C4-2B (cell line): ENCODE measurements at regions not wholly inside any gene's neighbourhood (a gene's known extent, or its start where the extent isn't known, plus 50 kb on each side); places are given as distances from the start of the nearest gene placed in this dataset.

Source experiments
- ZFX ChIP-seq: fragments of 450-650 bp; IDR thresholded peaks from 2 replicates; pipeline ENCODE4 v1.6.1; 2017
- TF ChIP-seq, protein P1 (sequence below): fragments of 450-650 bp; conservative IDR thresholded peaks from 2 replicates; pipeline ENCODE4 v1.5.1; 2017; ENCODE audit warnings: mild to moderate bottlenecking

DNA sequence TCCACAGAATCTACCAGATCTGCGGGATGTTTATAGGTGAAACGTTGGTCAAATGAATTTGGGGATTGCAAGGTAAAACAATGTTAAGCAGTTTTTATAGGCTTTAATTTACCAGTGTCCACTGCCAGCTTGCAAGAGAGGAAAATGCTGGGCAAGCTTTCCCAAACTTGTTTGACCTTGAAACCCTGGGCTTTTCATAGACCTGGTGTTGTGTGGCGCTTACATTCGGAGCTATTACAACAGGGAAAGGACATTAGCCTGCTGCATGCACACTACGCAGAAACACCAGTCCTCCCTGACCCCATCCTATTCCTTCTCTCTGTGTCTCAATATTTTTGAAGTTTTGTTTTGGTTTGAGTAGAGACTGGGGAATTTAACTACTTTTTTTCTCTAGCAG is 59.6 kb upstream of the AGPS start:
- TF ChIP-seq, protein P1, sequence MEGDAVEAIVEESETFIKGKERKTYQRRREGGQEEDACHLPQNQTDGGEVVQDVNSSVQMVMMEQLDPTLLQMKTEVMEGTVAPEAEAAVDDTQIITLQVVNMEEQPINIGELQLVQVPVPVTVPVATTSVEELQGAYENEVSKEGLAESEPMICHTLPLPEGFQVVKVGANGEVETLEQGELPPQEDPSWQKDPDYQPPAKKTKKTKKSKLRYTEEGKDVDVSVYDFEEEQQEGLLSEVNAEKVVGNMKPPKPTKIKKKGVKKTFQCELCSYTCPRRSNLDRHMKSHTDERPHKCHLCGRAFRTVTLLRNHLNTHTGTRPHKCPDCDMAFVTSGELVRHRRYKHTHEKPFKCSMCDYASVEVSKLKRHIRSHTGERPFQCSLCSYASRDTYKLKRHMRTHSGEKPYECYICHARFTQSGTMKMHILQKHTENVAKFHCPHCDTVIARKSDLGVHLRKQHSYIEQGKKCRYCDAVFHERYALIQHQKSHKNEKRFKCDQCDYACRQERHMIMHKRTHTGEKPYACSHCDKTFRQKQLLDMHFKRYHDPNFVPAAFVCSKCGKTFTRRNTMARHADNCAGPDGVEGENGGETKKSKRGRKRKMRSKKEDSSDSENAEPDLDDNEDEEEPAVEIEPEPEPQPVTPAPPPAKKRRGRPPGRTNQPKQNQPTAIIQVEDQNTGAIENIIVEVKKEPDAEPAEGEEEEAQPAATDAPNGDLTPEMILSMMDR = no peak
- no peak for TF ChIP-seq ZFX
